ENCODE measurements at regions not wholly inside any gene's neighbourhood (a gene's known extent, or its start where the extent isn't known, plus 50 kb on each side); places are given as distances from the start of the nearest gene placed in this dataset.

GRCh38 chr3:38978729-38979128 lies 73.0 kb downstream of the SCN11A start:
- no peak for TF ChIP-seq CTCF (IDR thresholded peaks at IDR 0.05; ENCODE audit: low read length)
- no peak for TF ChIP-seq EZH2 (IDR thresholded peaks at IDR 0.05; ENCODE audit: borderline replicate concordance, low read length)

Data from OCI-LY1 (cell line).